ENCODE measurements at regions not wholly inside any gene's neighbourhood (a gene's known extent, or its start where the extent isn't known, plus 50 kb on each side); places are given as distances from the start of the nearest gene placed in this dataset.

DNA sequence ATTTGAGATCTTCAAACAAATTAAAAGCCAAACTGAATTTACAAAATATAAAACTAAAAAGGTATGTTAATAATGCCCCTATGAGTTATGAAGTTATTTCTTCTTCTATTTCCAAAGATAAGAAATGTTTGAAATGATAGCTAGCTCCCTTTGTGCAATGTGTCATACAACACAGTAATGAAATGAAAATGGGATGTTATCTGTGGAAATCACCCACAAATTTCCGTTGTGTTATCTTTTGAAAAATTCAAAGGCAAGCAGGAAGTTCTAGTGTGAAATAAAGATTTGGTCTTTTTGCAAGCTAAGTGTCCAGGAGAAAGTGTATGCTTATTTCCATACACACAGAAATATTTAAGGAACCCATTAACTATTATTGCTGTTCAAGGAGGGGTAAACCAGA lies 375.3 kb upstream of the PRR16 start:
- Histone ChIP-seq H3K27ac (no peak overlapping the region), H3K4me1 (no peaks in the 10 kb centered on the region), H3K4me3 (no peak overlapping the region), H3K4me2 (no peak overlapping the region), H3K9me3 (no peaks in the 10 kb centered on the region)
- DNase-seq (ENCODE audit: low read depth in 1 of 2, low spot score in 1 of 2) (no peak), ATAC-seq (no peak), FAIRE-seq (no peak)
- no peak for TF ChIP-seq SMC3 (IDR thresholded peaks at IDR 0.05)
- TF ChIP-seq JUNB (IDR thresholded peaks at IDR 0.05): no peak
- no peak for TF ChIP-seq CBX8 (IDR thresholded peaks at IDR 0.05)
- TF ChIP-seq HMGXB4 (CRISPR knock-in tag; IDR thresholded peaks at IDR 0.05; ENCODE audit: borderline replicate concordance): no peak
- no peak for TF ChIP-seq HOXB13 (CRISPR knock-in tag; IDR thresholded peaks at IDR 0.05; ENCODE audit: low read depth)
- no peak for TF ChIP-seq USF2 (IDR thresholded peaks at IDR 0.05)
- no peak for TF ChIP-seq CEBPB (IDR thresholded peaks at IDR 0.05)
- no peak for TF ChIP-seq KDM1A (IDR thresholded peaks at IDR 0.05; ENCODE audit: low read depth)
- no peak for TF ChIP-seq ZFP36 (IDR thresholded peaks at IDR 0.05; ENCODE audit: borderline replicate concordance, partially characterized antibody)
- no peak for TF ChIP-seq RARB (CRISPR knock-in tag; IDR thresholded peaks at IDR 0.05)
- TF ChIP-seq, protein P1, sequence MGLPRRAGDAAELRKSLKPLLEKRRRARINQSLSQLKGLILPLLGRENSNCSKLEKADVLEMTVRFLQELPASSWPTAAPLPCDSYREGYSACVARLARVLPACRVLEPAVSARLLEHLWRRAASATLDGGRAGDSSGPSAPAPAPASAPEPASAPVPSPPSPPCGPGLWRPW (IDR thresholded peaks at IDR 0.05): no peak
- CTCF ChIA-PET: no interaction called here
- POLR2A ChIA-PET: no interaction called here
- WGBS (ENCODE audit: missing lambda C conversion rate): 15% methylated on average over 1 of the region's 1 CpG

GRCh38 chr5:120091376-120091948 lies 372.6 kb upstream of the PRR16 start:
- H3K27ac ChIP-seq: no peak overlapping the region
- FAIRE-seq (no peak), DNase-seq (ENCODE audit: low read depth in 1 of 2, low spot score in 1 of 2) (no peak), ATAC-seq (no peak)
- no peak overlapping the region for H3K4me3 ChIP-seq
- 44% methylated on average over 3 of the region's 3 CpGs for WGBS (ENCODE audit: missing lambda C conversion rate)
- POLR2A ChIA-PET: no interaction called here
- TF ChIP-seq, protein P2, sequence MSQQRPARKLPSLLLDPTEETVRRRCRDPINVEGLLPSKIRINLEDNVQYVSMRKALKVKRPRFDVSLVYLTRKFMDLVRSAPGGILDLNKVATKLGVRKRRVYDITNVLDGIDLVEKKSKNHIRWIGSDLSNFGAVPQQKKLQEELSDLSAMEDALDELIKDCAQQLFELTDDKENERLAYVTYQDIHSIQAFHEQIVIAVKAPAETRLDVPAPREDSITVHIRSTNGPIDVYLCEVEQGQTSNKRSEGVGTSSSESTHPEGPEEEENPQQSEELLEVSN (IDR thresholded peaks at IDR 0.05; ENCODE audit: borderline replicate concordance, low read depth): no peak
- no peak for TF ChIP-seq KDM1A (IDR thresholded peaks at IDR 0.05; ENCODE audit: low read depth)
- no peak for TF ChIP-seq RARB (CRISPR knock-in tag; IDR thresholded peaks at IDR 0.05)
- TF ChIP-seq ESRRA (IDR thresholded peaks at IDR 0.05; ENCODE audit: borderline replicate concordance, low read length): no peak
- TF ChIP-seq RNF2 (IDR thresholded peaks at IDR 0.05; ENCODE audit: borderline replicate concordance, low read depth): no peak
- no peak for TF ChIP-seq MAFK (IDR thresholded peaks at IDR 0.05; ENCODE audit: partially characterized antibody)
- no peak for TF ChIP-seq FOSL2 (IDR thresholded peaks at IDR 0.05)
- TF ChIP-seq FOSL2 (CRISPR knock-in tag; IDR thresholded peaks at IDR 0.05): no peak
- TF ChIP-seq ZNF302 (CRISPR knock-in tag; IDR thresholded peaks at IDR 0.05): no peak
- no peak for TF ChIP-seq CBX2 (IDR thresholded peaks at IDR 0.05; ENCODE audit: borderline replicate concordance, low read depth)
- no peak for TF ChIP-seq EHMT2 (IDR thresholded peaks at IDR 0.05; ENCODE audit: low read depth)
- no peak for TF ChIP-seq CHD4 (IDR thresholded peaks at IDR 0.05; ENCODE audit: borderline replicate concordance)
- TF ChIP-seq MAZ (IDR thresholded peaks at IDR 0.05; ENCODE audit: borderline replicate concordance, low read depth, low read length): no peak
- no peak for TF ChIP-seq POLR2AphosphoS2 (conservative IDR thresholded peaks at IDR 0.05; ENCODE audit: low read length)
- TF ChIP-seq PHF8 (IDR thresholded peaks at IDR 0.05; ENCODE audit: borderline replicate concordance, low read depth): no peak
- no peak for TF ChIP-seq BHLHE40 (IDR thresholded peaks at IDR 0.05; ENCODE audit: low read depth, low read length)
- TF ChIP-seq HOXB5 (CRISPR knock-in tag; IDR thresholded peaks at IDR 0.05): no peak
- TF ChIP-seq CEBPB (IDR thresholded peaks at IDR 0.05): no peak
- TF ChIP-seq FOXS1 (CRISPR knock-in tag; IDR thresholded peaks at IDR 0.05): no peak
- peaks cover 7% of the 10 kb centered on the region; the same call in 2 of the 3 replicates for H3K4me1 ChIP-seq
- no peaks in the 10 kb centered on the region for H3K9me3 ChIP-seq
- CTCF ChIA-PET: no interaction called here
- H3K4me2 ChIP-seq: no peak overlapping the region

All from A549 (cell line).